Amniotic epithelial cell (primary cell): ENCODE measurements at regions not wholly inside any gene's neighbourhood (a gene's known extent, or its start where the extent isn't known, plus 50 kb on each side); places are given as distances from the start of the nearest gene placed in this dataset.
"Not testable (repeated sequence)": the region's sequence is repeated elsewhere in the genome, so short reads cannot be mapped to it uniquely, and the experiment has no call there.

ENCODE experiments used
- DNase-seq: peaks from one replicate; pipeline ENCODE4 v3.0.0-alpha.2; 2010; ENCODE audit warnings: low read depth

DNA sequence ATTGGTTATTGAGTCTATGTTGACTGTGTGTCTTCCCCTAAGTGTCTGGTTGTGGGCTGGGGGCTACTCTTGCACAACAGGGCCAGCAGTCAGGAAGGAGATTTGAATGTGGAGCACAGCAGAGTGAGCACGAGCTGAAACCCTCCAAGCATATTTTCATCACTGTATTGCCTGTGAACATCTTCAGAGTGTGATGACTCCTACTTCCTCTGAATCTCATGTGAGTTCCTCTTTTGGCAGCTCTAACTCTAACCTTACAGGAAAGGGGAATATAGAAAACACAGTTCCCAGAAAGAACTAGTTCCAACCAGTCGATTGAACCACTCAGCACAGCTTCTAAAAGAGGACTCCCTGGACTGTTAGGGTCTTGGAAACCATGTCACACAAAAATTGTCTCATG is 211.6 kb downstream of the RAP2B start:
- no peak for DNase-seq

DNA sequence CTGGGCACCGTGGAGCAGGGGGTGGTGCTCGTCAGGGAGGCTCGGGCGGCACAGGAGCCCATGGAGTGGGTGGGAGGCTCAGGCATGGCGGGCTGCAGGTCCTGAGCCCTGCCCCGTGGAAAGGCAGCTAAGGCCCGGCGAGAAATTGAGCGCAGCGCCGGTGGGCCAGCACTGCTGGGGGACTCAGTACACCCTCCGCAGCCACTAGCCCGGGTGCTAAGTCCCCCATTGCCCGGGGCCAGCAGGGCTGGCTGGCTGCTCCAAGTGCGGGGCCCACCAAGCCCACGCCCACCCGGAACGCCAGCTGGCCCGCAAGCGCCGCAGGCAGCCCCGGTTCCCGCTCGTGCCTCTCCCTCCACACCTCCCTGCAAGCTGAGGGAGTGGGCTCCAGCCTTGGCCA is 216.3 kb downstream of the RAP2B start:
- not testable (repeated sequence) for DNase-seq

DNA sequence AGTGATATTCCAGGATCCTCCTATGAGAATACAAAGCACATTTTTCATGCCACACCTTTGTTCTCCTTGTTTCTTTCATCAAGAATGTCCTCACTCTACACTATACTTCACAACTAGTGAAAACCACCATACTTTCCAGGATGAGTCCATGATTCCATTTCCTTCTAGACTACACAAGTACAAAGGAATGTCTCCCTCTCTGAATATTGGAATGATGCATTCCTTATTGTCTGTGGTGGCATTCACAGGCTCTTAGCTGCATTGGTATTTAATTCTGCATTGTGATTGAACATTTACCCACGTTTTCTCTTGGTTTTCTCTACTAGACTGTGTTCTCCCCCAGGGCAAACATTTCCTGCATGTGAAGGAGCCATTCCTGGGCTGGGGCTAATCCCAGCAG is 217.5 kb downstream of the RAP2B start:
- no peak for DNase-seq

DNA sequence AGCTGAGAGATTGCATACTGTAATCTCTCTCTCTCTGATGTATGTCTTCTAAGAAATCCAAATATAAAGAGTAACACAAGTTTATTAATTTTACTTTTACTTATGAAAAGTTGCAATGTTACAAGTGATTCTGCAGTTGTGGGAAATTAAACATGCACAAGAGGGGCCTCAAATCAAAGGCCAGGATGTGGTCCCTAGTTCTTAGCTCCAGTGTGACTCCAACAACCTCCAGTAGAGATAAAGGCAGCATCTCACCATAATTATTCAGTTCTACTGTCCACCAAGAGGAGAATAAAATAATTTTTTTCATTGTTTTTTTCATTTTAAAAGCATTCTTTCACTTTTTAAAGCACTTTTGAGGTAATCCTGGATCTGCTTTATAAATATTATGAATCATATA is 223.3 kb downstream of the RAP2B start:
- no peak for DNase-seq

DNA sequence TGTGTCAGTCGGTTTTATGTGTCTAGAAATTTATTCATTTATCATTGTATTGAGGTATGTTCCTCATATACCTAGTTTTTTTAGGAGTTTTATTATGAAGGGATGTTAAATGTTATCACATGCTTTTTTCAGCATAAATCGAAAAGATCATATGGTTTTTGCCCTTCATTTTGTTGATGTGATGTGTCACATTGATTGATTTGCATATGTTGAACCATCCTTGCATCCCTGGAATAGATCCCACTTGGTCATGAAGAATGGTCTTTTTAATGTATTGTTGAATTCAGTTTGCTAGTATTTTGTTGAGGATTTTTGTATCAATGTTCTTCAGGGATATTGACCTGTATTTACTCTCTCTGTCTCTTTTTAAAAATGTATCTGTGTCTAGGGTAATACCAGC is 230.3 kb downstream of the RAP2B start:
- DNase-seq, result no peak

DNA sequence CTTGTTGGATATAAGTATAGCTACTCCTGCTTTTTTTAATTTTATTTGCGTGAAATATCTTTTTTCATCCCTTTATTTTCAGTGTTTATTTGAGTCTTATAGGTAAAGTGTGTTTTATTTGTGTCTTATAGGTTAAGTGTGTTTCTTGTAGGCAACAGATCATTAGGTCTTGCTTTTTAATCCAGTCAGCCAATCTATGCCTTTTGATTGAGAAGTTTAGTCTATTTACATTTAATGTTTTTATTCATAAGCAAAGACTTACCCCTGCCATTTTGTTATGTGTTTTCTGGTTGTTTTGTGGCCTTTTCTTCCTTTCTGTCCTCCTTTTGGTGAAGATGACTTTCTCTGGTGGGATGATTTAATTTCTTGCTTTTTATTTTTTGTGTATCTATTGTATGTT is 232.0 kb downstream of the RAP2B start:
- DNase-seq, result no peak

DNA sequence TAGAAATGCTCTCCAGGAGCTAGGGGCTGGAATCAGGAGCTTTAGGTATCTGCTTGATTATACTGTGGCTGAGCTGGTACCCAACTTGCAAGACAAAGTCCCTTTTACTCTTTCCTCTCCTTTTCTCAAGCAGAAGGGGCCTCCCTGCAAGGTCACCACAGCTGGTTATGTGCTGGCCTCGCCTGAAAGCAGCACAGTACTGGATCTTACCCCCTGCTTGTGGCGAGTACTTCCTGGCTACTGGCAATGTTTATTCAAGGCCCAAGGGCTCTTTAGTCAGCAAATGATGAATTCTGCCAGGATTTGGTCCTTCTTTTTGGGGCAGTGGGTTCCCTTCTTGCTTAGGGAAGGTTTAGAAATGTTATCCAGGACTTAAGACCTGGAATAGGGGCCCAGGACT is 234.6 kb downstream of the RAP2B start:
- no peak for DNase-seq

DNA sequence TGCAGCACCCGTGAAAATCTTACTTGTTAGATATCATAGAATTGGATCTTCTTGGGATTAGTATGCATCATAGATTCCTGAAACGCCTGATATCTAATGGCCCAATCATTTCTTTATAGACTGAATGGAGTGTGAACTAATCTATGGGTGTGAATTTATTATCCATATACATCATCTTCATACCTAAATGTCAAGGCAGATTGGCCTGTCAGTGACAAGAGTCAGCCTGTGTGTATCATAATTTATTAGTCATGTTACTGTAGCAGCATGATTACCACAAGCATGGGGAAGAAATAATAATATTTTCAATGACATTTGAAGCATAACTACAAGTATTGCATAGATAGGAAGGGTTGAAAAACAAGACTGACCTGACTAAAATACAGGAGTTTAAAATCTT is 235.8 kb downstream of the RAP2B start:
- DNase-seq, result no peak

DNA sequence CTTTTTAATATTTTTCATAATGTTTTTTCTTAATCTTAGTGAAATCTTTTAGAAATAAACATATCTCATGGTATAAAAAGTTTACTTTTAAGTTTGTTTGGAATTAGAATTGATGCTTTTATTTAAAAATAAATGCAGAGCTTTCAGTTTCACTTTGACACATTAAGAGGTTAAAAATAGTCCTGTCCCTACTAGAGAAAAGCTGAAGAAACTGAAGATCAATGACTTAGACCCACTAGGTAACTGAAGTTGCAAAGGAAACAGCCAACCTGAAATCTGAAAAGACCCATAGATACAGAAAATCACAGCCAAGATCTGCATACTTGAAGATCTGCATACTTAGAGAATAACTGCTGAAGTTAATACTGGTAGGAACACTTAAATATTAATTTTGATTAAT is 237.6 kb downstream of the RAP2B start:
- no peak for DNase-seq

DNA sequence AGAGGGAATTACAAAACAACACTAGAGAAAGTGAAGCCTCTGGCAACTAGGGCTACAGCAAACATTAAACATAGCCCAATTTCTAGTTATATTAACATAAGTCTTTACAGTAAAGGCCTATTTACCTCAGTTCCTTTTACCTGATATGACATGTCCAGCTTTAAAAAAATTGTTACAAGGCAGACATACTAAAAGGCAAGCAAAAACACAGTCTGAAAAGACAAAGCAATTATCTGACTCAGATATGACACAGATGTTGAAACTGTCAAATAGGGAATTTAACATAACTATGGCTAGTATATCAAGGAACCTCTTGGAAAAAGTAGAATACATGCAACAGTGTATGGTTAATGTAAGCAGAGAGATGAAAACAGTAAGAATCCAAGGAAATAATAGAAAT is 238.6 kb downstream of the RAP2B start:
- no peak for DNase-seq

DNA sequence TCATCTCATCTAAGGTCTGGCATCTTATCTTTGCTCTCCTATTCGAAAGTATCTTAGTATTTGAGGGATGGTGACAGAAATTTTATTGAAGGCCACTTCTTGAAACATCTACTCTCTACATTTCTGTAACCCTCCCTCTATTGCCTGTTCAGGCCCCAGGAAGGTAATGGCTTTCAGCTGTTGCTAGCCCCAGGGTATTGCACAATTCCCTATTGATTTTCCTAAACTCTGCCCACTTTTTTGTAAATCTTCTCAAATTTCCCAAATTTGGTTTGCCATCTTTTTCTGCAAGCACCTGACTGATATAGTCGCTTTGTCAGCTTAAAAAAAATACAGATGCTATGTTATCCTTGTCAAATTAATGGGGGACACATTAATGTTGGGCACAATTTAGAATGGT is 242.1 kb downstream of the RAP2B start:
- DNase-seq, result no peak

DNA sequence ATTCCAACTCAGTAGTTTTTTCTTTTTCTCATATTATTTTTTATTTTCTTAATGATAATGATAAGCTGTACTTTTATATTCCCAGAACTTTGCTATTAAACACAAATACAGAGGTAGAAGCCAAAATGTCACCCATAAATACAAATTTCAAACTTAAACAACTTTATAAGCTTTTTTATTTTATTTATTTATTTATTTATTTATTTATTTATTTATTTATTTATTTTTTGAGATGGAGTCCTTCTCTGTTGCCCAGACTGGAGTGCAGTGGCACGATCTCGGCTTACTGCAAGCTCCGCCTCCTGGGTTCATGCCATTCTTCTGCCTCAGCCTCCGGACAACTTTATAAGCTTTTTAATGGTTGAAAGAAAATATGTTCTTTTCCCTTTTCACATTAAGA is 243.3 kb downstream of the RAP2B start:
- DNase-seq, result not testable (repeated sequence)

DNA sequence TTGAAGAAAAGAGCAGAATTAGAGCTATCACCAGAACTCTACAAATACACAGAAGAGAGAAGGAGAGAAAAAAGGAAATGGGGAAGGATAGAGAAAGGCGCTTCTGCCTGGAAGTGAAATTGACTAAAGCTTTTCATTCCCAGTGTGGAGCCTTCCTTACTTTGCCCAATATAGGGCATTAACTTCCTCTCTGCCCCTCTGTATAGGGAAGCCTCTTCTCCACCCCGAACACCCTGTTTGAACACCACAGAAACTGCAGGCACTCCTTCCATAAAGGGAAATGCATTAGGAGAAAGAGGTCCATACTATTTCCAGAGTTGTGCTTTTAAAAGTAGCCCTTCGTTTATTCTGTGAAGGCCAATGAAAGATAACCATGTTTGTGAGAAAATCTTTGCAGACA is 248.5 kb downstream of the RAP2B start:
- no peak for DNase-seq

DNA sequence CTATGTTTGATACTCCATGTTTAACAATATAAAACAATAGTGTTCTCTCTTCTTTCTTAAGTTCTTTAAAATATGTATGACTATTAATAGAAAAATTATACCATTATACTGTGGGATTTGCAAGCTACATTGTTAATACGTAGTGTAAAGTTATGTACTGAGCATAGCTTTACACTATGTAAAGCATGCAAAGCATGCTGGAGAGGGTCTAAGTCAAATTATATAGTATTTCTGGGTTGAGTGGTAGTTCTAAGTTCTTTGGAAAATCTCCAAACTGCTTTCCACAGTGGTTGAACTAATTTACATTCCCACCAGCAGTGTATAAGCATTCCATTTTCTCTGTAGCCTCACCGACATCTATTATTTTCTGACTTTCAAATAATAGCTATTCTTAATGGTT is 253.0 kb downstream of the RAP2B start:
- no peak for DNase-seq

DNA sequence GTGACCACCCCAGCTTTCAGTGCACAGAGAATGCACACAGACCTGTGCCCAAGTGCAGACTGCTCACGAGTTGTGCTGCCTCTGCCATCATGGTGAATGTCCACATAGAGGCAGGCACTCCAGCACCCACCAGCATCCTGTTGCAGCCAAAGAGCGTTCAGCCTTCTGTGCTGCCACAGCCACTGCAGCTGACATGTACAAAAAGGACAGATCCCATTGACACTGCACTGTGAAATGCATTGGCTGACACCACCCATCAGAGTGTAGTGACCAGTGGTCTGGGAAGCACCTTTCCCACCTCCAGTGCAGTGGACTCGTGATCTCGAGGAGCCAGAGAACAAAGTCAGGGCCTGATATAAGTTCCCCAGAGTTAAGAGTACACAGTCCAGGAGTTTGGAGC is 260.3 kb downstream of the RAP2B start:
- DNase-seq, result no peak

DNA sequence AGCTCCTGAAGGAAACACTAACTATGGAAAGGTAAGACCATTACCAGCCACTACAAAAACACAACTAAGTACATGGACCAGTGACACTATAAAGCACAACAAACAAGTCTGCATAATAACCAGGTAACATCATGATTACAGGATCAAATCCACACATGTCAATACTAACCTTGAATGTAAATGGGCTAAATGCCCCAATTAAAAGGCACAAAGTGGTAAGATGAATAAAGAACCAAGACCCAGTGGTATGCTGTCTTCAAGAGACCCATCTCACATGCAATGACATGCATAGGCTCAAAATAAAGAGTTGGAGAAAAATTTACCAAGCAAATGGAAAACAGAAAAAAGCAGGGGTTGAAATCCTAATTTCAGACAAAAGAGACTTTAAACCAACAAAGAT is 261.8 kb downstream of the RAP2B start:
- DNase-seq, result not testable (repeated sequence)

DNA sequence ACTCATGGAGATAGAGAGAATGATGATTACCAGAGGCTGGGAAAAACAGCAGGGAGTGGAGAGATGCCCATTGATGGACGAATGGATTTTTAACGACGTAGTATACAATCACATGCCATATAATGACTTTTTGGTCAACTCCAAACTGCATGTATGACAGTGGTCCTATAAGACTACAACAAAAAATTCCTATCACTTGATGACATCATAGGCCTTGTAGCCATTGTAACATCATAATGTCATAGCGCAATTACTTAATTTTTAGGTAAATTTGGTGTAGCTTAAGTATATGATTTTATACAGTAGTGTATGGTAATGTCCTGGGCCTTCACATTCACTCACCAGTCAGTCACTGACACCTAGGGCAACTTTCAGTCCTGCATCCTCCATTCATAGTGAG is 264.3 kb downstream of the RAP2B start:
- no peak for DNase-seq

DNA sequence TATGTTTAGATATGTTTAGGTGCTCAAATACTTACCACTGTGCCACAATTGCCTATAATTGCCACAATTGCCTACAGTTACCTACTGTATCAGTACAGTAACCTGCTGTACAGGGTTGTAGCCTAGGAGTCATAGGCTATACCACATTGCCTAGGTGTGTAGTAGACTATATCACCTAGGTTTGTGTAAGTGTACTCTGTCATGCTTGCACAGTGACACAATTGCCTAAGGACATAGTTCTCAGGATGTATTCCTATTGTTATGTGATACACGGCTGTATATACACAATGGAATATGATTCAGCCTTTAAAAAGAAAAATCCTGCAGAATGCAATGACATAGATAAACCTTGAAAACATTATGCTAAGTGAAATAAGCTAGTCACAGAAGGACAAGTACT is 264.8 kb downstream of the RAP2B start:
- DNase-seq, result no peak

DNA sequence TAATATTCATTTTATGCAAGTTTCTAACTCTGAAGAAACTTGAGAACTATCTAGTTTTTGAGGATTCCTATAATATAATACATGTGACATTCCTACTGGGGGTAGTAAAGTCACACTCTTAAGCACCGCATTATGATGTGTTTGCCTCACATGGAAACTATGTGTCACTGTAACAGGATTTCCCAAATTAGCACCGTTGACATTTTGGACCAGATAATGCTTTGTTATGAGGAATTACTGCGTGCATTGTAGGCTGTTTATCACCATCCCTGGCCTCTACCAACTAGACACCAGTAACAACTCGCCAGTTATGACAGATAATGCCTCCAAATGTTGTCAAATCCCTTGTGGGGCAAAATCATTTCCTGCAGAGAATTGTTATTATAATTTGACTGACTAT is 267.8 kb downstream of the RAP2B start:
- no peak for DNase-seq

DNA sequence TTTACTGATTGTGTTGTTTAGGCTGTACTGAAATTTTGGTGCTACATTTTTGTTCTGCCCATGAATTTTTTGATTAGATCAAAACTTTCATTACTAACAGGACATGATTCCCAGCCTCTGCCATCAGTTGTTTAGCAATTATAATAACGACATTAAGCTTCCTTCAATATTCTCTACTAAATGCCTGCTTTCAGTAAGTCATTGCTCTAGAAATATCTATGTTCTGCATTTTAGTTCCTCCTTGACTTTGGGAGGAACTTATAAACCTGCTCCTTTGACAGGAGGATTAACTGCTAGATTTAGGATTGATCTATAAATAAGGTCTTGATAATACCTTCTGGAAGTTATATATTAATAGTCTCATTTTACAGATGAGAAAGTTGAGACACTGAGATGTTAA is 269.1 kb downstream of the RAP2B start:
- no peak for DNase-seq

DNA sequence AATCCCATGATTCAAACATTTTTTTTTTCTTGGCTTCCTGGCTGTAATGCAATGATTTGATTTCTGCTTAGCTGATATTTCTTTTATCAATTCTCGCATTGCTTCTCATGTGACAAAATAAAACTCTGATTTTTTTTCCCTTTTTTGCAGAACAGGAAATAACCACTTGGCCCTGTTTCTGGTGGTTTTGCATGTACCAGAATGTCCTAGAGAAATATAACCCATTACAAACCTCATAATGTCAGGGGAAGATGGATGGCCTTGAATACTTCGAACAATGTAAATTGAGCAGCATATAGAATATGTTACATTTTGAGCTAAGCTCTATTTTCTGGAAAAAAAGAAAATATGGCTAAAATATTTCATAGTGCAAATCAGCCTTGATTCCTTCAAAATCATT is 275.6 kb downstream of the RAP2B start:
- no peak for DNase-seq

DNA sequence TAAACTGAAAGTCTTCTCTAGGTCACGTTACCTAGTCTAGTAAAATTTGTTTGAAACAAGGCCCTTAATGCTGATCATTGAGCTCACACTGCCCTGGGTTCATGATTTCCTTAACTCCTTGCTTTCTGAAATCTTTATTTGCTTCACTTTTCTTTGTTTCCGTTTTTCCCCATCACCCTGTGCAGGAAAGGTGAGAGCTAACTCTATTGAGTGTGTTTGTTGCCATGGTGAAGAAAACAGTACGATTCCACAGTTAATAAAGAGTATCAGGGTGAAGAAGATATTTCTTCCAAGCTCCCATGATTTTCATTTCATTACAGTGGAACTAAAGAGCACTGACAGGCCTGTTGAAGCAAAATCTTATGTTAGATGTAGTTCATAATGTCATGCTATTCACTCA is 276.2 kb downstream of the RAP2B start:
- DNase-seq, result no peak

DNA sequence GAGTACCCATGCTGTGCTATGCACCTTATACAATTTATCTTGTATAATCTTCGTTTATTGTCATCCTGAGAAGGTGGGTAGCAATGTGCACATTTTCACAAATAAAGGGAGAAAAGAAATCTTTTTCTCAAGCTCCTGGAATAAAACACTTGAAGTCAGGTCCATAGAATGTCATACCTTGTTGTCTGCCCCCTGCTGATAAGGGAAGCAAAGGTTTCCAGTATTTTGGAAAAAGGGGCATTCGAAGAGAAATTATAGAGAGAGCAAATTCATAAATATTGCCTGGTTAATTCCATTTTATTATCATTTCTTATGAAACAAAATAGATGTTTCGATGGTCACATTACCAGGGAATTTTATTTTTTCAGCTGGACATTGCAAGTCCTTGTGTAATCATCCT is 277.8 kb downstream of the RAP2B start:
- DNase-seq, result no peak

DNA sequence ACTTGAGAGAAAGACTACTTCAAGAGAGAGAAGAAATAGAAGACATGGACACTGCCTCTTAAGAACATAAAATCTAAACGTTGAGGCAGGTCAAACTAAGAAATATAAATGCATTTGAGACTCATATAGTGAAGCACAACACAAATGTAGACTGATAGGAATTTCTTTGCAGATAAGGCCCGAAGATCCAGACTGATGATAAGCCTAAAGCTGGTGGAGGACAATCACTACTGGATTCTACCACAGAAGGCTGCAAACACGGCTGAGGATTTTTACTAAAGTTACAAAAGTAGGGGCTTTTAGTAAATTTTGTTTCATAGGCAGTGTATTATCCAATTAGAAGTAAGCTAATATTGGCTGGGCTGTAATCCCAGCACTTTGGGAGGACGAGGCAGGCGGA is 278.3 kb downstream of the RAP2B start:
- no peak for DNase-seq

DNA sequence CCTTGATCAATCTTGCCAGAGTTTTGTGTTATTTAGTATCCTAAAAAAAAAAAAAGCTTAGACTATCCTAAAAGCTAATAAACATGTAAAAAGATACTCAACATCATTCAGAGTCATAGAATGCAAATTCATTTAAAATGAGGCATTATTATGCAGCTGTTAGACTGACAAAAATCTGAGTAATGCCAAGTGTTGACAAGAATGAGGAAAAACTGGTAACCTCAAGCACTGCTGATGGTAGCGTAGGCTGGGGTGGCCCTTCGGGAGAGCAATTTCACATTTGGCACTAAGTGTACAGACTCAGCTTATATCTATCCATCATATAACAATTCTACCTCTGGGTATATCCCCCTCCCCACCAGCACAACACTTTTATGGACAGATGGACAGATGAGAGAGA is 280.4 kb downstream of the RAP2B start:
- peak; percentile 35 for DNase-seq
